GM04504 (cell line): ENCODE measurements at regions not wholly inside any gene's neighbourhood (a gene's known extent, or its start where the extent isn't known, plus 50 kb on each side); places are given as distances from the start of the nearest gene placed in this dataset.
"Not testable (repeated sequence)": the region's sequence is repeated elsewhere in the genome, so short reads cannot be mapped to it uniquely, and the experiment has no call there.

Experiments
- DNase-seq: peaks from one replicate; pipeline ENCODE4 v3.0.0-alpha.2; 2012; ENCODE audit warnings: low read depth

GRCh38 chr2:168300460-168300859 lies 53.1 kb upstream of the STK39 start:
- DNase-seq: no peak

GRCh38 chr2:168304024-168304681 lies 56.8 kb upstream of the STK39 start:
- no peak for DNase-seq

- no peak for DNase-seq
Measured at GRCh38 chr2:168307379-168307778, 60.0 kb upstream of the STK39 start.

GRCh38 chr2:168310580-168310979 lies 63.2 kb upstream of the STK39 start:
- DNase-seq: no peak

GRCh38 chr2:168311261-168311910 lies 64.0 kb upstream of the STK39 start:
- no peak for DNase-seq

- DNase-seq: no peak
Measured at GRCh38 chr2:168312036-168312822, 64.8 kb upstream of the STK39 start.

- no peak for DNase-seq
Measured at GRCh38 chr2:168314236-168314635, 66.8 kb upstream of the STK39 start.

GRCh38 chr2:168315331-168316072 lies 68.1 kb upstream of the STK39 start:
- DNase-seq: no peak

- no peak for DNase-seq
Measured at GRCh38 chr2:168316073-168316440, 68.7 kb upstream of the STK39 start.

GRCh38 chr2:168317282-168317681 lies 69.9 kb upstream of the STK39 start:
- DNase-seq: no peak

- DNase-seq: no peak
Measured at GRCh38 chr2:168320267-168320666, 72.9 kb upstream of the STK39 start.

- no peak for DNase-seq
Measured at GRCh38 chr2:168322325-168323007, 75.1 kb upstream of the STK39 start.

- DNase-seq: no peak
Measured at GRCh38 chr2:168323529-168324021, 76.2 kb upstream of the STK39 start.

GRCh38 chr2:168326572-168326971 lies 79.2 kb upstream of the STK39 start:
- DNase-seq: no peak

GRCh38 chr2:168327328-168327727 lies 79.9 kb upstream of the STK39 start:
- DNase-seq: no peak

- no peak for DNase-seq
Measured at GRCh38 chr2:168328421-168328820, 81.0 kb upstream of the STK39 start.

- DNase-seq: no peak
Measured at GRCh38 chr2:168330624-168331423, 83.4 kb upstream of the STK39 start.

GRCh38 chr2:168335254-168335653 lies 87.9 kb upstream of the STK39 start:
- DNase-seq: not testable (repeated sequence)

GRCh38 chr2:168336786-168337388 lies 89.5 kb upstream of the STK39 start:
- DNase-seq: no peak

GRCh38 chr2:168338292-168338691 lies 90.9 kb upstream of the STK39 start:
- no peak for DNase-seq
